A549 (cell line): ENCODE measurements at regions not wholly inside any gene's neighbourhood (a gene's known extent, or its start where the extent isn't known, plus 50 kb on each side); places are given as distances from the start of the nearest gene placed in this dataset.

Experiments used
- ATAC-seq, 2 experiments: fragments of 200-7000 bp in 1 of 2; fragments of >200 bp in 1 of 2; cut with Nextera tagmentation in 1 of 2; cut with Tn5 transposase in 1 of 2; 3 replicates each; pipeline versions ENCODE4 v1.8.0 to v1.9.1; 2018 to 2020; ENCODE audit warnings: mild to moderate bottlenecking in 1 of 2, moderate library complexity in 1 of 2
- CTCF ChIA-PET: fragments of 300-600 bp; sonication (Branson Sonifier 250); formaldehyde crosslinking; extraction: SDS; loops from one replicate; lab custom pipeline; 2021; ENCODE audit warnings: antibody characterized with exemption, inconsistent platforms; lab: Yijun Ruan, JAX
- POLR2A ChIA-PET: fragments of 350-600 bp; formaldehyde crosslinking; extraction: SDS; loops from one replicate; lab custom pipeline; 2021; ENCODE audit warnings: antibody characterized with exemption, inconsistent platforms; lab: Yijun Ruan, JAX
- DNase-seq, 2 experiments: peaks; one replicate each; pipeline versions ENCODE4 v3.0.0 to v3.0.0-alpha.2; 2011 to 2016; ENCODE audit warnings: low read depth in 1 of 2, low spot score in 1 of 2
- FAIRE-seq: peaks from 2 replicates; lab custom pipeline; 2011; peaks lifted over from hg19 to GRCh38; lab: Jason Lieb, UNC
- H3K27ac ChIP-seq, 2 experiments: fragments of >200 bp; sonication (Bioruptor Twin); formaldehyde crosslinking; 3 replicates each; pipeline ENCODE4 v1.5.1; 2016 to 2017
- H3K4me1 ChIP-seq: fragments of >200 bp; sonication (Bioruptor Twin); formaldehyde crosslinking; 3 replicates; pipeline ENCODE4 v1.6.1; 2016
- H3K4me2 ChIP-seq: fragments of >200 bp; sonication (Bioruptor Twin); formaldehyde crosslinking; 3 replicates; pipeline ENCODE4 v1.6.1; 2016
- H3K4me3 ChIP-seq: fragments of >200 bp; sonication (Bioruptor Twin); formaldehyde crosslinking; 3 replicates; pipeline ENCODE4 v1.5.1; 2016
- H3K9me3 ChIP-seq: fragments of >200 bp; sonication (Bioruptor Twin); formaldehyde crosslinking; 3 replicates; pipeline ENCODE4 v1.6.1; 2016
- BCL3 ChIP-seq: fragments of >200 bp; sonication (Bioruptor Twin); formaldehyde crosslinking; IDR thresholded peaks from 3 replicates; pipeline ENCODE4 v1.6.1; 2016
- EP300 ChIP-seq, 2 experiments: fragments of >200 bp; sonication (Bioruptor Twin); formaldehyde crosslinking; IDR thresholded peaks; 2 replicates in 1 of 2; 3 replicates in 1 of 2; pipeline ENCODE4 v1.6.1; 2016 to 2017
- FOSB ChIP-seq: fragments of 250-450 bp; sonication (Bioruptor Pico); IDR thresholded peaks from 2 replicates; pipeline ENCODE4 v1.5.0; 2020; ENCODE audit warnings: mild to moderate bottlenecking, moderate library complexity
- GATA3 ChIP-seq: IDR thresholded peaks from 2 replicates; pipeline ENCODE4 v1.6.1; 2012; ENCODE audit warnings: borderline replicate concordance
- HDAC2 ChIP-seq: fragments of 200-600 bp; sonication (generic); IDR thresholded peaks from 2 replicates; pipeline ENCODE4 v1.6.1; 2016
- HMGXB4 ChIP-seq: fragments of 250-450 bp; sonication (Bioruptor Pico); IDR thresholded peaks from 2 replicates; pipeline ENCODE4 v1.5.0; 2021; ENCODE audit warnings: mild to moderate bottlenecking, moderate library complexity, borderline replicate concordance
- HOXB13 ChIP-seq: fragments of 250-450 bp; sonication (Bioruptor Pico); IDR thresholded peaks from 2 replicates; pipeline ENCODE4 v1.5.0; 2020; ENCODE audit warnings: low read depth, mild to moderate bottlenecking, moderate library complexity
- JUN ChIP-seq, 2 experiments: fragments of >200 bp; sonication (Bioruptor Twin); formaldehyde crosslinking; IDR thresholded peaks; 2 replicates in 1 of 2; 3 replicates in 1 of 2; pipeline ENCODE4 v1.6.1; 2016 to 2017
- KDM1A ChIP-seq: fragments of 200-600 bp; sonication (generic); IDR thresholded peaks from 2 replicates; pipeline ENCODE4 v1.6.1; 2016; ENCODE audit warnings: low read depth, mild to moderate bottlenecking
- MYC ChIP-seq: IDR thresholded peaks from 2 replicates; pipeline ENCODE4 v1.6.1; 2012; ENCODE audit warnings: mild to moderate bottlenecking, inconsistent platforms, low read length, improper control_type of control experiment, borderline replicate concordance
- NR3C1 ChIP-seq: fragments of >200 bp; sonication (Bioruptor Twin); formaldehyde crosslinking; IDR thresholded peaks from 3 replicates; pipeline ENCODE4 v1.6.1; 2017
- RAD21 ChIP-seq, 2 experiments: fragments of >200 bp in 1 of 2; sonication (Bioruptor Twin) in 1 of 2; formaldehyde crosslinking in 1 of 2; IDR thresholded peaks in 1 of 2; conservative IDR thresholded peaks in 1 of 2; 2 replicates in 1 of 2; 3 replicates in 1 of 2; pipeline ENCODE4 v1.6.1; 2012 to 2018; ENCODE audit warnings: inconsistent platforms in 1 of 2
- SMC3 ChIP-seq: fragments of >200 bp; sonication (Bioruptor Twin); formaldehyde crosslinking; IDR thresholded peaks from 3 replicates; pipeline ENCODE4 v1.6.1; 2018; ENCODE audit warnings: inconsistent platforms
- TFCP2L1 ChIP-seq: fragments of 250-450 bp; sonication (Bioruptor Pico); IDR thresholded peaks from 2 replicates; pipeline ENCODE4 v1.5.0; 2021; ENCODE audit warnings: mild to moderate bottlenecking
- ZFP36 ChIP-seq: fragments of 450-650 bp; IDR thresholded peaks from 2 replicates; pipeline ENCODE4 v1.6.1; 2014; ENCODE audit warnings: borderline replicate concordance; ENCODE audit not compliant: partially characterized antibody
- ZSCAN20 ChIP-seq: fragments of 250-450 bp; sonication (Bioruptor Pico); IDR thresholded peaks from 2 replicates; pipeline ENCODE4 v1.8.0; 2022; ENCODE audit warnings: mild to moderate bottlenecking, moderate library complexity
- WGBS: methylation state at CpG from one replicate; pipeline ENCODE4 v1.1.6; 2017; ENCODE audit errors: missing lambda C conversion rate; 5-methylcytosine and 5-hydroxymethylcytosine counted together
- TF ChIP-seq, protein P1 (sequence below): fragments of >200 bp; sonication (Bioruptor Twin); formaldehyde crosslinking; IDR thresholded peaks from 3 replicates; pipeline ENCODE4 v1.5.1; 2016
- TF ChIP-seq, protein P2 (sequence below): fragments of 200-600 bp; sonication (generic); IDR thresholded peaks from 2 replicates; pipeline ENCODE4 v1.6.1; 2016; ENCODE audit warnings: antibody characterized with exemption, mild to moderate bottlenecking, moderate library complexity

DNA sequence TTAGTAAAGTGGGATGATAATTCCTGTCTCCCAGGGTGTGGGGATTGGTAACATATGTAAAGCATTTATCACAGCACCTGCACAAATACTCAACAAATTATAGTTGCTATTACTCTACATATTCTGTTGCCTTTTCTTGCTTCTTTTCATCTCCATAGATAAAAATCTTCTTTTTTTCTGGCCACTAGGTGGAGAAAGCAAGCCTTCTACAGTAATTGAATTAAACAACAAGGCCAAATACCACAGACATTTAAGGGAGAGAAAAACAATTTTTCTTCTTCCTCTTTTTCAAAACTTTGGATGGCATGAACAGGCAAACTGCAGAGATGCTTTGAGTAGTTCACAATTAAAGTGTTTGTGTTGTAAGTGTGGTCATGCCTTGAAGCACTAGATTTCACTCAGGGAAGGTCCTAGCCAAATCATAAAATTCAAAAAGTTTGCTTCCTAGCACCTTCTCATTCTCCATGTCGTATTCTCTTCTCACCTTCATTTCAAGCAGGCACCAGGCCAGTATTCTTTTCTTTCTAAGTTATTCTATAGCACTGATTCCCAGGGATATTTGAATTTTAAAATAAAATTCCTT, 493.4 kb upstream of the TGFBR2 start:
- DNase-seq (peak; percentile 6 to 54), ATAC-seq (peak; percentile 59 to 65; a peak in 3 of 6 replicates), FAIRE-seq (peak; percentile 18)
- H3K4me3 ChIP-seq: no peak overlapping the region
- 70% methylated on average over 1 of the region's 1 CpG for WGBS
- no peaks in the 10 kb centered on the region for H3K9me3 ChIP-seq
- CTCF ChIA-PET: interaction anchor here (0.5 to 3.0 kb wide), 12 partner anchors 9 to 581 kb away, joined by 3 to 25 read pairs (median 3); no protein-coding TSS in a partner anchor
- H3K27ac ChIP-seq: peak overlapping the region; percentile 54 to 71
- POLR2A ChIA-PET: no interaction called here
- TF ChIP-seq KDM1A (no peak), HMGXB4 (CRISPR knock-in tag) (no peak), GATA3 (peak; percentile 63; the same call in 1 of the 2 replicates), RAD21 (conservative IDR thresholded peaks at IDR 0.05 in 1 of 2, IDR thresholded peaks at IDR 0.05 in 1 of 2) (peak; percentile 86 to 96), SMC3 (peak; percentile 95)
- TF ChIP-seq, protein P1, sequence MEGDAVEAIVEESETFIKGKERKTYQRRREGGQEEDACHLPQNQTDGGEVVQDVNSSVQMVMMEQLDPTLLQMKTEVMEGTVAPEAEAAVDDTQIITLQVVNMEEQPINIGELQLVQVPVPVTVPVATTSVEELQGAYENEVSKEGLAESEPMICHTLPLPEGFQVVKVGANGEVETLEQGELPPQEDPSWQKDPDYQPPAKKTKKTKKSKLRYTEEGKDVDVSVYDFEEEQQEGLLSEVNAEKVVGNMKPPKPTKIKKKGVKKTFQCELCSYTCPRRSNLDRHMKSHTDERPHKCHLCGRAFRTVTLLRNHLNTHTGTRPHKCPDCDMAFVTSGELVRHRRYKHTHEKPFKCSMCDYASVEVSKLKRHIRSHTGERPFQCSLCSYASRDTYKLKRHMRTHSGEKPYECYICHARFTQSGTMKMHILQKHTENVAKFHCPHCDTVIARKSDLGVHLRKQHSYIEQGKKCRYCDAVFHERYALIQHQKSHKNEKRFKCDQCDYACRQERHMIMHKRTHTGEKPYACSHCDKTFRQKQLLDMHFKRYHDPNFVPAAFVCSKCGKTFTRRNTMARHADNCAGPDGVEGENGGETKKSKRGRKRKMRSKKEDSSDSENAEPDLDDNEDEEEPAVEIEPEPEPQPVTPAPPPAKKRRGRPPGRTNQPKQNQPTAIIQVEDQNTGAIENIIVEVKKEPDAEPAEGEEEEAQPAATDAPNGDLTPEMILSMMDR: peak; percentile 81
- H3K4me1 ChIP-seq: peaks cover 9% of the 10 kb centered on the region; the same call in 1 of the 3 replicates
- H3K4me2 ChIP-seq: peak overlapping the region; percentile 14; the same call in 1 of the 3 replicates

- peaks cover 9% of the 10 kb centered on the region; the same call in 1 of the 3 replicates for H3K4me1 ChIP-seq
- TF ChIP-seq TFCP2L1 (CRISPR knock-in tag) (no peak), ZFP36 (no peak), FOSB (CRISPR knock-in tag) (no peak), GATA3 (no peak), NR3C1 (no peak), EP300 (IDR thresholded peaks at IDR 0.05) (no peak), HOXB13 (CRISPR knock-in tag) (no peak)
- TF ChIP-seq, protein P2, sequence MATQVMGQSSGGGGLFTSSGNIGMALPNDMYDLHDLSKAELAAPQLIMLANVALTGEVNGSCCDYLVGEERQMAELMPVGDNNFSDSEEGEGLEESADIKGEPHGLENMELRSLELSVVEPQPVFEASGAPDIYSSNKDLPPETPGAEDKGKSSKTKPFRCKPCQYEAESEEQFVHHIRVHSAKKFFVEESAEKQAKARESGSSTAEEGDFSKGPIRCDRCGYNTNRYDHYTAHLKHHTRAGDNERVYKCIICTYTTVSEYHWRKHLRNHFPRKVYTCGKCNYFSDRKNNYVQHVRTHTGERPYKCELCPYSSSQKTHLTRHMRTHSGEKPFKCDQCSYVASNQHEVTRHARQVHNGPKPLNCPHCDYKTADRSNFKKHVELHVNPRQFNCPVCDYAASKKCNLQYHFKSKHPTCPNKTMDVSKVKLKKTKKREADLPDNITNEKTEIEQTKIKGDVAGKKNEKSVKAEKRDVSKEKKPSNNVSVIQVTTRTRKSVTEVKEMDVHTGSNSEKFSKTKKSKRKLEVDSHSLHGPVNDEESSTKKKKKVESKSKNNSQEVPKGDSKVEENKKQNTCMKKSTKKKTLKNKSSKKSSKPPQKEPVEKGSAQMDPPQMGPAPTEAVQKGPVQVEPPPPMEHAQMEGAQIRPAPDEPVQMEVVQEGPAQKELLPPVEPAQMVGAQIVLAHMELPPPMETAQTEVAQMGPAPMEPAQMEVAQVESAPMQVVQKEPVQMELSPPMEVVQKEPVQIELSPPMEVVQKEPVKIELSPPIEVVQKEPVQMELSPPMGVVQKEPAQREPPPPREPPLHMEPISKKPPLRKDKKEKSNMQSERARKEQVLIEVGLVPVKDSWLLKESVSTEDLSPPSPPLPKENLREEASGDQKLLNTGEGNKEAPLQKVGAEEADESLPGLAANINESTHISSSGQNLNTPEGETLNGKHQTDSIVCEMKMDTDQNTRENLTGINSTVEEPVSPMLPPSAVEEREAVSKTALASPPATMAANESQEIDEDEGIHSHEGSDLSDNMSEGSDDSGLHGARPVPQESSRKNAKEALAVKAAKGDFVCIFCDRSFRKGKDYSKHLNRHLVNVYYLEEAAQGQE: no peak
- TF ChIP-seq, all 56 proteins: peak for 0
- FAIRE-seq (no peak), ATAC-seq (no peak), DNase-seq (no peak)
- Histone ChIP-seq H3K4me3 (no peak overlapping the region), H3K9me3 (no peaks in the 10 kb centered on the region), H3K27ac (peak overlapping the region in 1 of 2 experiments; percentile 71; a peak in 3 of 6 replicates), H3K4me2 (no peak overlapping the region)
- 80% methylated on average over 3 of the region's 3 CpGs for WGBS
- ChIA-PET POLR2A (no interaction called here), CTCF (interaction anchor here (0.6 to 2.9 kb wide), 11 partner anchors 10 to 1438 kb away, joined by 3 to 25 read pairs (median 3); no protein-coding TSS in a partner anchor)
Measured at GRCh38 chr3:30113906-30114305, 492.5 kb upstream of the TGFBR2 start.

GRCh38 chr3:30114918-30115317, 491.5 kb upstream of the TGFBR2 start:
- Histone ChIP-seq H3K9me3 (no peaks in the 10 kb centered on the region), H3K4me1 (peaks cover 9% of the 10 kb centered on the region; the same call in 1 of the 3 replicates), H3K4me3 (no peak overlapping the region), H3K27ac (peak overlapping the region in 1 of 2 experiments; percentile 62; a peak in 3 of 6 replicates), H3K4me2 (no peak overlapping the region)
- FAIRE-seq (no peak), DNase-seq (no peak), ATAC-seq (no peak)
- no peak for TF ChIP-seq HDAC2
- no peak for TF ChIP-seq BCL3
- no peak for TF ChIP-seq JUN (IDR thresholded peaks at IDR 0.05)
- no peak for TF ChIP-seq ZSCAN20
- TF ChIP-seq NR3C1: no peak
- TF ChIP-seq MYC: no peak
- WGBS: 76% methylated on average over 2 of the region's 2 CpGs
- ChIA-PET POLR2A (no interaction called here), CTCF (interaction anchor here (0.6 to 2.9 kb wide), 5 partner anchors 19 to 1437 kb away, joined by 3 to 25 read pairs (median 3); no protein-coding TSS in a partner anchor)
